Endothelial cell of umbilical vein (primary cell): ENCODE measurements at regions not wholly inside any gene's neighbourhood (a gene's known extent, or its start where the extent isn't known, plus 50 kb on each side); places are given as distances from the start of the nearest gene placed in this dataset.

Experiments
- BruUV-seq: library from RNA; stranded (reverse); fragments of 400-500 nt; replicated peaks from 2 replicates; lab custom pipeline; 2021; lab: Mats Ljungman, UMichigan
- CTCF ChIA-PET: fragments of 300-600, 350-600 bp; sonication (Branson Sonifier 250); formaldehyde crosslinking; loops from one replicate; lab custom pipeline; 2021; ENCODE audit warnings: antibody characterized with exemption, inconsistent platforms; lab: Charles Lee
- POLR2A ChIA-PET: fragments of 300-600, 350-600 bp; sonication (Branson Sonifier 250); formaldehyde crosslinking; loops from one replicate; lab custom pipeline; 2021; ENCODE audit warnings: antibody characterized with exemption, inconsistent platforms; lab: Charles Lee
- DNase-seq: peaks from one replicate; pipeline ENCODE4 v3.0.0-alpha.2; 2011; ENCODE audit warnings: low read depth, low spot score
- FAIRE-seq: peaks from 2 replicates; lab custom pipeline; 2011; peaks lifted over from hg19 to GRCh38; lab: Jason Lieb, UNC
- H2AFZ ChIP-seq: 2 replicates; pipeline ENCODE4 v1.6.0; 2012; ENCODE audit warnings: low read depth, low read length, control low read depth, inconsistent platforms
- H3K27ac ChIP-seq: 2 replicates; pipeline ENCODE4 v1.5.1; 2011; ENCODE audit warnings: low read depth, mild to moderate bottlenecking, control low read depth, low read length, moderate library complexity; ENCODE audit not compliant: insufficient read depth
- H3K27me3 ChIP-seq, 2 experiments: 2 replicates each; pipeline versions ENCODE4 v1.6.0 to v1.6.1; 2011; ENCODE audit warnings: low read length in 2 of 2, mixed read lengths in 1 of 2; ENCODE audit not compliant: control insufficient read depth in 2 of 2, insufficient read depth in 2 of 2
- H3K36me3 ChIP-seq, 2 experiments: 2 replicates in 1 of 2; 3 replicates in 1 of 2; pipeline ENCODE4 v1.5.1; 2011; ENCODE audit warnings: low read length in 2 of 2, mild to moderate bottlenecking in 1 of 2, moderate library complexity in 1 of 2; ENCODE audit not compliant: control insufficient read depth in 2 of 2, insufficient read depth in 2 of 2; ENCODE audit errors: extremely low read depth in 1 of 2
- H3K4me1 ChIP-seq: 3 replicates; pipeline ENCODE4 v1.5.1; 2011; ENCODE audit warnings: mild to moderate bottlenecking, low read length; ENCODE audit not compliant: control insufficient read depth, insufficient read depth; ENCODE audit errors: extremely low read depth
- H3K4me2 ChIP-seq: 2 replicates; pipeline ENCODE4 v1.6.1; 2011; ENCODE audit warnings: low read length, control low read depth, mixed read lengths; ENCODE audit not compliant: insufficient read depth
- H3K4me3 ChIP-seq, 3 experiments: fragments of 200-600 bp in 1 of 3; sonication (generic), shearing (Covaris generic) in 1 of 3; replicated peaks in 1 of 3; 2 replicates each; pipeline ENCODE4 v1.5.1; 2011 to 2016; ENCODE audit warnings: control low read depth in 3 of 3, low read length in 3 of 3, mild to moderate bottlenecking in 2 of 3, inconsistent platforms in 1 of 3, low read depth in 1 of 3, moderate library complexity in 1 of 3; ENCODE audit not compliant: insufficient read depth in 1 of 3
- H3K79me2 ChIP-seq: 2 replicates; pipeline ENCODE4 v1.6.0; 2012; ENCODE audit warnings: low read length, inconsistent platforms; ENCODE audit not compliant: control insufficient read depth, insufficient read depth
- H3K9ac ChIP-seq: replicated peaks from 2 replicates; pipeline ENCODE3; 2011; ENCODE audit warnings: low read length, control low read depth; ENCODE audit not compliant: insufficient read depth; ENCODE audit errors: extremely low read depth
- H3K9me1 ChIP-seq: replicated peaks from 3 replicates; pipeline ENCODE4 v1.6.0; 2011; ENCODE audit warnings: mild to moderate bottlenecking, low read length; ENCODE audit not compliant: control insufficient read depth, insufficient read depth; ENCODE audit errors: extremely low read depth
- H3K9me3 ChIP-seq: replicated peaks from 2 replicates; pipeline ENCODE4 v1.5.1; 2012; ENCODE audit warnings: low read length, inconsistent platforms; ENCODE audit not compliant: control insufficient read depth, insufficient read depth
- H4K20me1 ChIP-seq: replicated peaks from 2 replicates; pipeline ENCODE3; 2011; ENCODE audit warnings: mild to moderate bottlenecking, low read length; ENCODE audit not compliant: control insufficient read depth, insufficient read depth; ENCODE audit errors: extremely low read depth
- CTCF ChIP-seq, 2 donors: IDR thresholded peaks; 1 replicate in 1 of 2; 2 replicates in 1 of 2; pipeline ENCODE4 v1.5.1; 2011; ENCODE audit warnings: low read length in 2 of 2, mild to moderate bottlenecking in 2 of 2, moderate library complexity in 2 of 2, control low read depth in 1 of 2, inconsistent platforms in 1 of 2, low read depth in 1 of 2; ENCODE audit not compliant: insufficient read depth in 1 of 2; ENCODE audit errors: extremely low read depth in 1 of 2
- EZH2 ChIP-seq: IDR thresholded peaks from 2 replicates; pipeline ENCODE4 v1.6.1; 2012; ENCODE audit warnings: borderline replicate concordance, low read depth, mild to moderate bottlenecking, moderate library complexity, low read length, inconsistent platforms; ENCODE audit not compliant: severe bottlenecking
- FOS ChIP-seq: IDR thresholded peaks from 2 replicates; pipeline ENCODE4 v1.6.1; 2011; ENCODE audit warnings: mild to moderate bottlenecking, low read length, moderate library complexity, borderline replicate concordance; ENCODE audit not compliant: insufficient read depth
- GATA2 ChIP-seq: IDR thresholded peaks from 2 replicates; pipeline ENCODE4 v1.7.0; 2011; ENCODE audit warnings: low read depth, mild to moderate bottlenecking, moderate library complexity, mixed read lengths, low read length; ENCODE audit not compliant: insufficient read length, insufficient read depth
- JUN ChIP-seq: IDR thresholded peaks from 2 replicates; pipeline ENCODE4 v1.6.1; 2011; ENCODE audit warnings: borderline replicate concordance, low read depth; ENCODE audit not compliant: insufficient read length, insufficient read depth
- MAX ChIP-seq: IDR thresholded peaks from 2 replicates; pipeline ENCODE4 v1.6.1; 2011; ENCODE audit not compliant: insufficient read depth, insufficient read length
- MYC ChIP-seq: IDR thresholded peaks from one replicate; pipeline ENCODE4 v1.6.1; 2011; ENCODE audit warnings: mild to moderate bottlenecking, low read depth, low read length
- POLR2A ChIP-seq: IDR thresholded peaks from 2 replicates; pipeline ENCODE4 v1.6.1; 2012; ENCODE audit warnings: low read depth, mild to moderate bottlenecking, control low read depth, low read length
- POLR2AphosphoS5 ChIP-seq: IDR thresholded peaks from 2 replicates; pipeline ENCODE4 v1.6.1; 2012; ENCODE audit warnings: low read depth, mild to moderate bottlenecking, control low read depth, low read length, moderate library complexity; ENCODE audit not compliant: insufficient read depth
- dilution Hi-C: fragments of 300-500 bp; cut with MboI; formaldehyde crosslinking; loops from one replicate; pipeline ENCODE4 v1.15.0; 2019; ENCODE audit warnings: low sequenced_read_pairs; ENCODE audit not compliant: extremely low pct_ligation_motif_present
- intact Hi-C: fragments of 100-400 bp; cut with micrococcal nuclease; formaldehyde crosslinking; loops from one replicate; pipeline ENCODE4 v1.10.0; 2022

- Histone ChIP-seq H3K9me3 (no peaks in the 10 kb centered on the region), H2AFZ (no peak overlapping the region), H3K4me2 (no peak overlapping the region), H3K9ac (no peak overlapping the region), H3K9me1 (no peaks in the 10 kb centered on the region), H3K27ac (no peak overlapping the region), H4K20me1 (no peaks in the 10 kb centered on the region), H3K36me3 (no peaks in the 10 kb centered on the region), H3K79me2 (no peaks in the 10 kb centered on the region), H3K27me3 (no peaks in the 10 kb centered on the region), H3K4me1 (no peaks in the 10 kb centered on the region), H3K4me3 (no peak overlapping the region)
- TF ChIP-seq POLR2A (no peak), GATA2 (no peak), MYC (no peak), JUN (no peak), POLR2AphosphoS5 (no peak), CTCF (IDR thresholded peaks at IDR 0.05; ENCODE audit: extremely low read depth in 1 of 2, insufficient read depth in 1 of 2, low read depth in 1 of 2, low read length in 2 of 2) (no peak), FOS (no peak), EZH2 (no peak), MAX (no peak)
- no TSS peak for BruUV-seq
- ChIA-PET POLR2A (no interaction called here), CTCF (no interaction called here)
- dilution Hi-C loops, result no loop called here
- no peak for DNase-seq
- intact Hi-C loops, result no loop called here
- no peak for FAIRE-seq
Observed at GRCh38 chr2:52452201-52452600, 1315.4 kb upstream of the CHAC2 start.
